ENCODE measurements at regions not wholly inside any gene's neighbourhood (a gene's known extent, or its start where the extent isn't known, plus 50 kb on each side); places are given as distances from the start of the nearest gene placed in this dataset.

DNA sequence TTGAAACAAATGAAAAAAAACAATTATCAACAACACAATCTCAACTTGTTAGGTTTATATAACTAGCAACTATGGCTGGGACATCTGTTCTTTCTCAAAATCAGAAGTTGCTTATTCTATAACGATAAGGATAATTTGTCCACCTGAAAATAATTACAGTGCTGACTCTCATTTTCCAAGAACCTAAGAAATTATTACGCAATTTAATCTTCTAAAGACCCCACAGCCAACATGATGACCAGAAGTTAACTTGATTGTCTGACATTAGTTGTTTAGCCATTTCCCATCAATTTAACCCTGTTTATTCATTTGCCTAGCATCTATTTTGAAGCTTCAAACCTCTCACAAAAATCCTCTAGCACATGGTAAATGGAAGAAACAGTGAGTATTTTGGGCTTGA lies 293.8 kb downstream of the ELAVL2 start:
- DNase-seq (ENCODE audit: low read depth): no peak
- TF ChIP-seq POLR2A (IDR thresholded peaks at IDR 0.05; ENCODE audit: extremely low read depth, insufficient read length): no peak
- TF ChIP-seq MYC (IDR thresholded peaks at IDR 0.05; ENCODE audit: low read depth, low read length): no peak
- TF ChIP-seq, protein P1, sequence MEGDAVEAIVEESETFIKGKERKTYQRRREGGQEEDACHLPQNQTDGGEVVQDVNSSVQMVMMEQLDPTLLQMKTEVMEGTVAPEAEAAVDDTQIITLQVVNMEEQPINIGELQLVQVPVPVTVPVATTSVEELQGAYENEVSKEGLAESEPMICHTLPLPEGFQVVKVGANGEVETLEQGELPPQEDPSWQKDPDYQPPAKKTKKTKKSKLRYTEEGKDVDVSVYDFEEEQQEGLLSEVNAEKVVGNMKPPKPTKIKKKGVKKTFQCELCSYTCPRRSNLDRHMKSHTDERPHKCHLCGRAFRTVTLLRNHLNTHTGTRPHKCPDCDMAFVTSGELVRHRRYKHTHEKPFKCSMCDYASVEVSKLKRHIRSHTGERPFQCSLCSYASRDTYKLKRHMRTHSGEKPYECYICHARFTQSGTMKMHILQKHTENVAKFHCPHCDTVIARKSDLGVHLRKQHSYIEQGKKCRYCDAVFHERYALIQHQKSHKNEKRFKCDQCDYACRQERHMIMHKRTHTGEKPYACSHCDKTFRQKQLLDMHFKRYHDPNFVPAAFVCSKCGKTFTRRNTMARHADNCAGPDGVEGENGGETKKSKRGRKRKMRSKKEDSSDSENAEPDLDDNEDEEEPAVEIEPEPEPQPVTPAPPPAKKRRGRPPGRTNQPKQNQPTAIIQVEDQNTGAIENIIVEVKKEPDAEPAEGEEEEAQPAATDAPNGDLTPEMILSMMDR (IDR thresholded peaks at IDR 0.05; ENCODE audit: low read depth, low read length): no peak
- TF ChIP-seq, protein P2, sequence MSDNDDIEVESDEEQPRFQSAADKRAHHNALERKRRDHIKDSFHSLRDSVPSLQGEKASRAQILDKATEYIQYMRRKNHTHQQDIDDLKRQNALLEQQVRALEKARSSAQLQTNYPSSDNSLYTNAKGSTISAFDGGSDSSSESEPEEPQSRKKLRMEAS (IDR thresholded peaks at IDR 0.05; ENCODE audit: low read depth, low read length): no peak
- no peak overlapping the region for H3K4me3 ChIP-seq (ENCODE audit: low read depth, low read length)

DNA sequence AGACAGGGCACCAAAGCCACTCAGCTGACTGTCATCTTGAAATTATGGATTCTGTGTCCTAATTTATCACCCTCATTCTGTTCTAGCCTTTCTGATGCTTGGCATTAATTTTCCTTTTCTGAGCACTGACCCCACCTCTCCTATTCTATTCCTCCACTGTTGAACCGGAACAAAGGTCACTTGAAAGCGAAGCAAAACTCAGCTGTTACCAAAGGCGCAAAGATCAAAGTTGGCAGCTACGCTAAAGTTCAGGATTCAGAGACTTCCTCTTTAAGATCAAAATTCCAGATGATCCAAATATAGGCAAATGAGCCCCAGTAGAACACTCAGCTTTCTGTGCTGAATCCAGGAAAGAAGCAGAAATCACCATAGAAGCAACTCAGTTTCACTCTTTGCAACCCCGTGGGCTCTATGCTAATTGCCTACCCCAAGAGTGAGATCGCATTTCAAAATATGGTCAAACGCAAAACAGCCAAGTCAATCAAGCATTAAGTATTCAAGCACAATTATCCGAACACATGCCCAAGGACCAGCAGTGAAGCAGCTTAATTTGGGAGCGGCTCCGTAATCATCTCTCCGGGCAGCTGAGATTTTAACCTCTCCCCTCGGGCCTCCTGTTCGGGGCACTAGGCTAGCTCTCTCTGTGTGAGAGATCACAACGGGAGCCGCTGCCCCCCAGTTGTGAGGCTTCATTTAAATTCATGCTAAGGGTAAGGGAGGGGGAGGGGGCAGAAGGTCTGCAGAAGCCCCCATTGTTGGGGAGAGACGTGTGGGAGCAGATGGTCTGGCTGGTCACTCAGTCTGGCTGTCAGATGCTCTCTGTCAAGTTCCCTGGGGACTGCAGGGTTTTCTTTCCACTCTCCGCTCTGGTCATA lies 288.6 kb downstream of the ELAVL2 start:
- TF ChIP-seq, protein P1 (IDR thresholded peaks at IDR 0.05; ENCODE audit: low read depth, low read length): no peak
- TF ChIP-seq, protein P2 (IDR thresholded peaks at IDR 0.05; ENCODE audit: low read depth, low read length): no peak
- TF ChIP-seq POLR2A (IDR thresholded peaks at IDR 0.05; ENCODE audit: extremely low read depth, insufficient read length): no peak
- TF ChIP-seq MYC (IDR thresholded peaks at IDR 0.05; ENCODE audit: low read depth, low read length): no peak
- no peak for DNase-seq (ENCODE audit: low read depth)
- no peak overlapping the region for H3K4me3 ChIP-seq (ENCODE audit: low read depth, low read length)

DNA sequence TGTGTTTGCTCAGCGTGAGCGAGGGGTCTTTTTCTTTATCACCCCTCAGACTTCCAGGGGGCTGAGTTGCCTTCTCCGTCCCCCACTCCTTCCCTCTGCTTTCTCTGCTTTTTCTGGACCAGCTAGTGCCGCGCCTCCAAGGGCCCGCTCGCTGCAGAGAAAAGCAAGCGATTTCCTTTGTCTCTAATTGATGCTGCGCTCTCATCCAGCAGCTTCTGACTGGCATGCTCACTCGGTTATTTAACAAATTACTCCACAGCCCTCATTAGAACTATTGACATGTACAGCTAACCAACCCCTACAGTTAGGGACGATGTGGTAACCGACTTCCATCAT lies 288.0 kb downstream of the ELAVL2 start:
- TF ChIP-seq, protein P1 (IDR thresholded peaks at IDR 0.05; ENCODE audit: low read depth, low read length): no peak
- no peak for TF ChIP-seq POLR2A (IDR thresholded peaks at IDR 0.05; ENCODE audit: extremely low read depth, insufficient read length)
- TF ChIP-seq MYC (IDR thresholded peaks at IDR 0.05; ENCODE audit: low read depth, low read length): no peak
- TF ChIP-seq, protein P2 (IDR thresholded peaks at IDR 0.05; ENCODE audit: low read depth, low read length): no peak
- DNase-seq (ENCODE audit: low read depth): no peak
- H3K4me3 ChIP-seq (ENCODE audit: low read depth, low read length): no peak overlapping the region

DNA sequence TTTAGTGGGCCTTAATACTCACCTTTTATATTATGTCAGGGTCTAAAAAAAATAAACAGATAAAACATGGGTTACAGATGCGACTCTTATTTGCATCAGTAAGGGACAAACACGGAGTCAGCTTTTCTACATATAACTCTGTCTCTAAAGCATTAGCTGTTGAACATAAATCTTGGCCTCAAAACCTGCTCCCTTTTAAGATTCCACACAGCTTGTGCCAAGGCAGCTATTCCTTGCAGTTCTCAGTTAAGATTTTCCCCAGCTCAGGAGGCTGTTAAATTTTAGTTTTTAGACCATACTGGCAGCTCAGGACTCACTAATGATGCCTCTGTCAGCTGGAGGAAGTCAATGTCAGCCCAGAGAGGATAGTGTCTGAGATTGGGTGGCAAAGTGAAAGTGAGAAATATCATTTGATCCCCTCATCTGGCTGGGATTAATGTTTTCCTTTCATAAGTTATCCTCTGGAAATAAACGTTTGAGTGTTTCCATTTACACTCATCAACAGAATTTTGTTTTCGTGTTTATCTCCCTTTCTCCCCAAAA lies 287.5 kb downstream of the ELAVL2 start:
- TF ChIP-seq, protein P2 (IDR thresholded peaks at IDR 0.05; ENCODE audit: low read depth, low read length): no peak
- TF ChIP-seq MYC (IDR thresholded peaks at IDR 0.05; ENCODE audit: low read depth, low read length) (no peak), POLR2A (IDR thresholded peaks at IDR 0.05; ENCODE audit: extremely low read depth, insufficient read length) (no peak)
- TF ChIP-seq, protein P1 (IDR thresholded peaks at IDR 0.05; ENCODE audit: low read depth, low read length): no peak
- DNase-seq (ENCODE audit: low read depth): no peak
- no peak overlapping the region for H3K4me3 ChIP-seq (ENCODE audit: low read depth, low read length)

DNA sequence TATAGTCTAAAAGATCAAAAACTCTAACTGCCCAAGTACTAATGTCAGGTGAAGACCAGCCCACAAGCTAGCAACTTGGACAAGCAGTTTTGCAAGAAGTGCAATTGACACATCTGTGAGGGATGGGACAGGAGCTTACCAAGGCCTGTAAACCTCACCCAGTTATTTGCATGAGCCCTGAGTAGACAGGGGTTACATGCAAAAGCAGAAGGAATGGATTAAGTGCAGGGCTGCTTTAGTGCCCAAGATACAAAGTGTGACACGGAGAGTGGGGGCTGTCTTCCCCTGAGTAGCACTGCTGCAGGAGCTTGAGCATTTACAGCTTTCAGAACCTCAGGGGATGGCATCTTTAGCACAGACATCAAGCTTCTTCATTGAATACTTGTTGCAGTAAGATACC lies 286.7 kb downstream of the ELAVL2 start:
- DNase-seq (ENCODE audit: low read depth): no peak

More for the DNA sequence above, 286.7 kb downstream of the ELAVL2 start:
- TF ChIP-seq, protein P1 (IDR thresholded peaks at IDR 0.05; ENCODE audit: low read depth, low read length): no peak
- TF ChIP-seq, protein P2 (IDR thresholded peaks at IDR 0.05; ENCODE audit: low read depth, low read length): no peak
- TF ChIP-seq MYC (IDR thresholded peaks at IDR 0.05; ENCODE audit: low read depth, low read length) (no peak), POLR2A (IDR thresholded peaks at IDR 0.05; ENCODE audit: extremely low read depth, insufficient read length) (no peak)
- no peak overlapping the region for H3K4me3 ChIP-seq (ENCODE audit: low read depth, low read length)
